GM19438 (cell line): ENCODE measurements at regions not wholly inside any gene's neighbourhood (a gene's known extent, or its start where the extent isn't known, plus 50 kb on each side); places are given as distances from the start of the nearest gene placed in this dataset.
"Not testable (repeated sequence)": the region's sequence is repeated elsewhere in the genome, so short reads cannot be mapped to it uniquely, and the experiment has no call there.

Experiments
- ATAC-seq: cut with Tn5 transposase; IDR thresholded peaks from one replicate; pipeline ENCODE4 v1.9.1; 2021; ENCODE audit warnings: low read depth; ENCODE audit not compliant: unreplicated experiment

DNA sequence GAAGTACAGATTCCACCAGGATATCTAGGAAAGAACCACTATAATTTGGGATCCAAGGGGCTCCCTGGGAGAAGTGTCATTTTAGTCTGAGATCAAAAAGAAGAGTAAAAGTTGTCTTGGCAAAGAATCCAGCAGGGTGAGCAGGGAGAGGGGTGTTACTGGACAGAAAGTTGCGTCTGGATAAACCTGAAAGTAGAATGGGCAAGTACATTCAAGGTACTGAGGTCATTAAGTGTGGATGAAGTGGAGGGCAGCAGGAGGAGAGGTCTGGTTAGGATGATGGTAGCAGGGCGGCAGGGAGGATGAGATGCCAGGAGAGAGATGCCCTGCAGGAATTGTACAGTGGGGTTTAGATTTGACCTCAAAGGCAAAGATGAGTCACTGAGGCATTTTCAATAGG lies 253.3 kb downstream of the KLF13 start:
- ATAC-seq, result no peak

DNA sequence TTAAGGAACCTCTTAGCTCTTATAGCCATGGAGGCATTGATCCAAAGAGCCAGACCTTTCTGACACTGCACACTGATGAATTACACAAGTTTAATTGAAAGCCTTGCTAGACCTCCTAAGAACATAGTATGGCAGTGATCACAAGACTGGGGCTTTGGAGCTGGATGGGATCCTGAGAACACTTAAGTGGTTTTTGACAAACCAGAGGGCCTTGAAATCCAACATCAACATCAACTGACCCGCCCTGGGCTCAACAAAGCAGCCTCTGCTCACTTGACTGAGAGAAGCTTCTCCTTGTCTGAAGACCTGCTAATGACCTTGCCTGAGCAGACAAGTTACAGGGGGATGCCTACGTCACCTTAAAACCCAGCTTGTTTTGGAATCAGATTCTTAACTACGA lies 257.6 kb downstream of the KLF13 start:
- no peak for ATAC-seq

DNA sequence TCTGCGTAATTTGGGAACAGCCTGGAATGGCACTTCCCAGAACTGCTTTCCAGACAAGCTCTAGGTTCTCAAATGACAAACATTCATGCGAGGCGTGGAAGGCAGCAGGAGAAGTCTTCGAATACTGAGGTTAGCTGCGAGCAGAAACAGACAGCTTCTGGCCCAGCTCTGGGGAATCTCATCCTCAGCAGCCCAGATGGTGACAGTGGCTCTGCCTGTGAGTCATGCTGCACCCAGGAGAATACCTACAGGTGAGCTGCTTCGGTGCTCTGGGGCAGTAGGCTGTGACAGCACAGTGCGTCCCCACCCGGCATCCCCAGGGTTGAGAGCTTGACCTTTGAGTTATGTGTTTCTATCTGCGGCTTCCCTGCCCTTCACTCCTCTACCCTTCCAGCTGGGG lies 258.6 kb downstream of the KLF13 start:
- ATAC-seq, result no peak

DNA sequence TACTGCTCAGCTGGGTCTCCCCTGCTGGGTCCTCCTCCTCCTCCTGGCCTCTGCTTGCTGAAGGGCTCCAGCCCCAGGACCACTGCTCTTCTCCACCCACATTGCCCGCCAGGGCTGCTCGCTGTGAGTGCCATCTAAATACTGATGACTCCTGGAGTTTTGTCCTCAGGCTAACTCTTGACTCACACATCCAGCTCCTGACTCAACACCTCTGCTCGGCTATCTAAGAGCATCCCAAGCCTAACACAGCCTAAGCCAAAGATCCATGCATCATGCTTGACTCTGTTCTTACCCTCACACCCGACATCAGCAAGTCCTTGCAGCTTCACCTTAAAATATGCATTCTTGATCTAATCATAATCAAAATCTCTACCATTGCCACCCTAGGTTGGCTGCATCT lies 260.2 kb downstream of the KLF13 start:
- no peak for ATAC-seq

DNA sequence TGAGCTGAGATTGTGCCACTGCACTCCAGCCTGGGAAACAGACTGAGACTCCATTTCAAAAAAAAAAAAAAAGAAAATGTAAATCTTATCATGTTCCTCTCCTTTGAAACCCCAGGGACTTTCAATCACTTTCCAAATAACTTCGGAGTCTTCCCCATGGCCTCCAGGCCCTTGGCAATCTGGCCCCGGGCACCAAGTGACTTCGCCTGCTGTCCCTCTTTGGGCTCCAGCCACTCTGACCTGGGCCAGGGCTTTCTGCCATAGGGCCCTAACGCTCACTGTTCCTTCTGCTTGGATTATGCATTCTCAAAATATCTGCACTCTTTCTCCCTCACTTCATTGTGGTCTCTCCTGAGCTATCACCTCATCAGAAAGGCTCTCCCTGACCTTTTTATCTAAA lies 260.9 kb downstream of the KLF13 start:
- ATAC-seq, result no peak

DNA sequence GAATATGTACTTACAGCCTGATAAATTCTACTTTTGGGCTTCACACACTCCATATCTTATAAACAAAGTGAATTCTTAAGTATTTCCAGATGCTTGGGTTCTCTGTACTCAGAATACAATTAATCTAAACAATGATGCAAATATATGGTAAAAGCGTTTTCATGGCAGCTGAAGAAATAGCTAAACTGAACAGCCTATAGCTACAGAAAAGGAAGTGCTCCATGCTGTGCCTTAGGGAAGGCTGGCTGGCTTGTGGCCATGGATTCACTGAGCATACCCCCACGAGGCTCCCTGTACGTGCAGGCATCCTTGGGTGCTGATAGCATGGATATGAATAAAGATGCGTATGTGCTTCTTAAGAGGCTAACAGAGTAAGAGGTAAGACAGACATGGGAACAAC lies 264.0 kb downstream of the KLF13 start:
- ATAC-seq, result no peak

DNA sequence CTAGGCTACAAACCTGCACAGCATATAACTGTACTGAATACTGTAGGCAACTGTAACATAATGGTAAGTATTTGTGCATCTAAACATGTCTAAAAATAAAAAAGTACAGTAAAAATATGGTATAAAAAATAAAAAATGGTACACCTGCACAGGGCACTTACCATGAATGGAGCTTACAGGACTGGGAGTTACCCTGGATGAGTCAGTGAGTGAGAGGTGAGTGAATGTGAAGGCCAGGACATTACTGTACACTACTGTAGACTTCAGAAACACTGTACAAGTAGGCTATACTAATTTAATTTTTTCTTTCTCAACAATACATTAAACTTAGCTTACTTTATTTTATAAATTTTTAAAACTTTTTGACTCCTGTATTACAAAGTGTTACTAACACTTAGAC lies 265.3 kb downstream of the KLF13 start:
- no peak for ATAC-seq

DNA sequence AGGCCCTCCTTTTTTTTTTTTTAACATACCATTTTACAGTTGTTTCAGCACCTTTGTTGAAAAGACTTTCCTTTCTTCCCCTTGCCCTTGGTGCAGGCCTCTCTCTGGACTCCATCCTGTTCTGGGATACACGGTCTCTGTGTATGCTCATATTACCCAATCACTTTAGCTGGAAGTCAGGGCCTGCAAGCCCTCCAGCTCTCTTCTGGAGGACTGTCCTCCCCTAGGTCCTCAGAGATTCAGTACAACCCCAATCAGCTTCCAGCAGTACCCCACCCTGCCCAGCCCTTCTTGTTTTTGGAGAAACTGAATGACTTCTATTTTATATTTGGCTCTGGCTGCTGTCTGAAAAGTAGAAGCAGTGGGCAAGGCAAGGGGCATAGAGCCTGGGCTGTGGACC lies 270.8 kb downstream of the KLF13 start:
- no peak for ATAC-seq

DNA sequence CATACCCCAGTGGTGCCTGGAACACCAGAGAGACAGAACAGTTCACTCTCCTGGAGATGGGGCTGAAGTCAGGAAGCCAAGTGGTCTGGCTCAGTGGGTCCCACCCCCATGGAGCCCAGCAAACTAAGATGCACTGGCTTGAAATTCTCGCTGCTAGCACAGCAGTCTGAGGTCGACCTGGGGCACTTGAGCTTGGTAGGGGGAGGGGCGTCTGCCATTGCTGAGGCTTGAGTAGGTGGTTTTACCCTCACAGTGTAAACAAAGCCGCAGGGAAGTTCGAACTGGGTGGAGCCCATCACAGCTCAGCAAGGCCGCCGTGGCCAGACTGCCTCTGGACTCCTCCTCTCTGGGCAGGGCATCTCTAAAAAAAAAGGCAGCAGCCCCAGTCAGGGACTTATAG lies 272.0 kb downstream of the KLF13 start:
- no peak for ATAC-seq

DNA sequence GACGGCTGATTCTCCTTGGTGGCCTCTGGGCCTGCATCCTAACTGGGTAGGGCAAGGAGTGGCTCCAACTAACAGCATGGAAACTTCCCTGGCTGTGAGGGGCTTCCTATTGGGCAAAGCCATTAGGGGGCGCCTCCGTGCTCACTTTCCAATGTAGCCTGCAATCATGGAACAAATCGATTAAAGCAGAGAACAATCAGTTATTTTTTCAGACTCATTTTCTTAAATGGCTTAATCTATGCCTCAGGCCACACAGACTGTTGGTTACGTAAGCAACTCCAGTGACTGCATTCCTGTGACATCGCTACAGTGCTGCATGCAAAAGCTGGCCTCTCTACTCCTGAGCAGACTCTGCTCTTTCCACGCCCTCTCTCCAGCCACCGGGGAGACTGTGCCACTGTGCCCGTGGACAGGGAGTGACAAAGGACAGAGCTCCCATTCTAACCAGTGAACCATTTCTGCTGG lies 278.9 kb downstream of the KLF13 start:
- ATAC-seq, result no peak

DNA sequence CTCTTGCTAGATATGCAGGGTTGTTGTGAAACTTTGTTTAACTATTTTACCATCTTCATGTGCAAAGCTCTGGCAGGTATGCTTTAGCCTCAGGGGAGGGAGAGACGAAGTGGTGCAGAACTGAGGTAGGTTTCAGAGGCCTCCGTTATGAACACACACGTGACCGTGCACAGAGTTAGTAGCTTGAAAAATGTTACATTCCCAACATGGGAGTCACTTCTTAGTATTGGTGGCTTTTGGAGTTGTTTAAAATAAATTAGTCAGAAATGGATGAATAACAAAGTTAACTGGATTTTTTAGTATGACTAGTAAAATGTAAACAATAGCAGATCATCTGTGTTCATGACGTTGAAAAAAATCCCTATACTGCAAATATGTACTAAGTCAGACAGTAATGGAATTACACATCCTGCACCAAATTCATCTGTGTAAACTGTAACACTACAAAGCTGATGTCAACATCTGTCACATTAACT lies 279.6 kb downstream of the KLF13 start:
- no peak for ATAC-seq

DNA sequence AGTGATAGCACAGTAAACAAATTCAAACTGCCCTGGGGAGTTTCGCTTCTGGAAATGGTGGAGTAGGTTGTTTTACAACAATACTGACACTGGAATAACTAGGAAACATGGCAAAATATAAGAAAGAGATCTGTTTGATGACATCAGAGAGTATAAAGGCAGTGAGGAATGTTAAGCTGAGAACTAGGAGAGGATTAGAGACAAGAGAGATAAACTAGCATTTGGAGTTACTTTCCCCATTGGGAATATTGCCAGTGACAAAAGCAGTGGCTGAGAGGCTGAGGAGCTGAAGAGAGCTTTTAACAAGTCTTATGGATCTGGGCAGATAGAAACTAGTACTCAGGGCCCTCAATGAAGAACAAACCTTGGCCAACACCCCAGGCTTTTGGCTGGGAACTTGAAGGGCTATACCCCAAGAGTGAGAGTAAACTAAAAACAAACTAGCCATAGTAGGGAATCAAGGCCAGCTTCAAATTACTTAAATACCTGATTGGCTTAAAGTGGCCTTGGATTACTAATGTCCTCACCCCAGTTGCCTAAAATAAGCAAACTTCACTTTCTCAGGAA lies 280.4 kb downstream of the KLF13 start:
- ATAC-seq, result no peak

DNA sequence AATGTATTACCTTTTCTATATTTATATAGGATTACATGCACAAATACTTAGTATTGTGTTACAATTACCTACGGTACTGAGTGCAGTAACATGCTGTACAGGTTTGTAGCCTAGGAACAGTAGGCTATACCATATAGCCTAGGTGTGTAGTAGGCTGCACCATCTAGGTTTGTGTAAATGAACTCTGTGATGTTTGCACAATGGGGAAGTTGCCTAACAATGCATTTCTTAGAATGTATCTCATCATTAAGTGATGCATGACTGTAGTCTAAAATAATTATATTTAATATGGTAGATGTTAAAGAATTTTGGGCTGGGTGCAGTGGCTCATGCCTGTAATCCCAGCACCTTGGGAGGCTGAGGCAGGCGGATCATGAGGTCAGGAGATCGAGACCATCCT lies 281.0 kb downstream of the KLF13 start:
- no peak for ATAC-seq

DNA sequence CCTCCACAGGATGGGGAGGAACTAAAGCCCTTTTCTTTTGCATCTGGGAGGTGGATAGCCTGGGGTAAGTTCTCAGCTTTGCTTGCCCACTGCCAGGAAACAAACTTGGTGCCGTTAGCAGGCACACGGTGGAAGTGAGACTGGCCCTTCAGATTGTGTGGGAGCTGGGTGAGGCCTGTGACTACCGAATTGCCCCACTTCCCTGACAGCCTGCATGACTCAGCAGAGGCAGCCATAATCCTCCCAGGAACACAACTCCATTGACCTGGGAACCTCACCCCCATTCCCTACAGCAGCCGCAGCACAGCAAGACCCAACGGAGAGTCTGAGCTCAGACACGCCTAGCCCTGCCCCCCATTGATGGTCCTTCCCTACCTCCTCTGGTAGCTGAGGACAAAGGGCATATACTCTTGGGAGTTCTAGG lies 282.6 kb downstream of the KLF13 start:
- no peak for ATAC-seq

DNA sequence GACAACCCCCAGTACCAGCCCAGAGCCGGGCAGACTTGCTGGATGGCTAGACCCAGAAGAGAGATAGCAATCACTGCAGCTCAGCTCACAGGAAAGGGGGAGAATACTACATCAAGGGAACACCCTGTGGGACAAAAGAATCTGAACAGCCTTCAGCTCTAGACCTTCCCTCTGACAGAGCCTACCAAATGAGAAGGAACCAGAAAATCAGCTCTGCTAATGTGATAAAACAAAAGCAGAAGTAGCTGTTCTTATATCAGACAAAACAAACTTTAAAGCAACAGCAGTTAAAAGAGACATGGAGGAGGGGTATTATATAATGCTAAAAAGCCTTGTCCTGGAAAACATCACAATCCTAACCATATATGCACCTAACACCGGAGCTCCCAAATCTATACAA lies 283.3 kb downstream of the KLF13 start:
- no peak for ATAC-seq

DNA sequence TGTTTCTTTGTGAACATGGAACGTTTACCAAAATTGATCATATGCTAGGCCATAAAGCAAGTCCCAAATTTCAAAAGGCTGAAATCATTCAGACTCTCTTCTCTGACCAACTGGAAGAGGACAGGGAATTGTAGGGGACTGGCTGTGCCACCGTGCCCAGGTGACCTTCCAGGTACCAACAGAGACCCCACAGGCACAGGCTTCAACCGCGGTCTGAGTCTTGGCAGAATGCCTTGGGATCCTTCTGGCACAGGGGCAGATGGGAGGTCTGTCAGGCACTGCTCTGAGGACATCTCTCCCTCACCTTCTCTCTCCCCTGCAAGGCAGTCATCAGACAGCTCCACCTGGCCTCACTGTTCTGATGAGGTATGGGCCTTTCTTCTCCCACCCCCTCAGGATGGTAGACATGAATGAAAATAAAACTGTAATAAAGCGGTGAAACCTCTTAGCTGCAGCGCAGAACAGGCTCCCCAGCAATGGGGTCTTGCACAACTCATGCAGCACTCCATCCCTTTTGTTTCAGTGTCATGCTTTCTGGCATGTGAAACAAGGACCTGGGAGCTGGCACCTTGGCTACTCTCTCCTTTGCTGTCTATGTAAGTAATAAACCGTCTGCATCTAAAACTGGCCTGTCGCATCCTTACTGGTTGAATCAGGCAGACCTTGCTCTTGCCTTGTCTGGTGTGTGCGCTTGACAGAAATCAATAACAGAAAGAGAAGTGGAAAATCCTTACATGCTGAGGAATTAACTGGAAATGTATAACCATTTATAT lies 289.2 kb downstream of the KLF13 start:
- ATAC-seq, result no peak

DNA sequence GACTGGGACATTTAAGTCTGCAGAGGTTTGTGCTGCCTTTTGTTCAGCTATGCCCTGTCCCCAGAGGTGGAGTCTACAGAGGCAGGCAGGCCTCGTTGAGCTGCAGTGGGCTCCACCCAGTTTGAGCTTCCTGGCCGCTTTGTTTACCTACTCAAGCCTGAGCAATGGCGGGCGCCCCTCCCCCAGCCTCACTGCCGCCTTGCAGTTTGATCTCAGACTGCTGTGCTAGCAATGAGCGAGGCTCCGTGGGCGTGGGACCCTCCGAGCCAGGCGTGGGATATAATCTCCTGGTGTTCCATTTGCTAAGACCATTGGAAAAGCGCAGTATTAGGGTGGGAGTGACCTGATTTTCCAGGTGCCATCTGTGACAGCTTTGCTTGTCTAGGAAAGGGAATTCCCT lies 296.7 kb downstream of the KLF13 start:
- not testable (repeated sequence) for ATAC-seq

DNA sequence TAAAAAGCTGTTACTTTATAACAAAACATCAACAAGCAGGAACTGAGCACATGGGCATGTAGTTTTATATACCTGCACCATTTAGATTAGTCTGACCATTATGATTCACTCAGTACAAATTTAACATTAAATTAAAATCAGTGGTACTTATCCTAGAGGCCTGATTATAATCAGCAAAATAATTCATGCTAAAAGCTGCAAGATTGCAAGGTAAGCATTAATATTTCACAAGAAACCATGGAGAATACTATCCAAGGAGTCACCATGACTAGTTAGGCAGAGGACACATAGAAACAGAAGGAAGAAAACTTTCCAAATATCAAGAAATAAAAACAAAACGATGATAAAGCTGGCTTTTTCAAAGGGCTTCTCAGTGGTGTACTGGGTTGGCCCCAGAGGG lies 297.5 kb downstream of the KLF13 start:
- ATAC-seq, result not testable (repeated sequence)

DNA sequence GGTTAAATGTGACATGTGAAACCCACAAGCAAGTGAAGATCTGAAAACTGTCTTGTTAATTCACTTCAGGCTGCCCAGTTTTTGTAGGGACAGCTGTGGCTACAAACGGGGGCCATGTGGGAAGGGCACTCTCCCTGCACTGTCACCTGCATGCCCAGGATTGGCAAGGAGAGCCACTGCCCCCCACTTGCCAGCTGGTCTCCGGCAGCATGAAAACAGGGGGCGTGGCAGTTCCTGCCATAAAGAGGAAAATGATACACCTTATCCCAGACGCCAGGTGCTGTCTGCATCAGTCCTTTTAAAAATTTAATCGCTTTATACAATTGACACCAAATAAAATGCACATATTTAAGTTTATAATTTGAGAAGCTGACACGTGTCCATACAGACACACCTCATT lies 309.1 kb downstream of the KLF13 start:
- ATAC-seq, result not testable (repeated sequence)

DNA sequence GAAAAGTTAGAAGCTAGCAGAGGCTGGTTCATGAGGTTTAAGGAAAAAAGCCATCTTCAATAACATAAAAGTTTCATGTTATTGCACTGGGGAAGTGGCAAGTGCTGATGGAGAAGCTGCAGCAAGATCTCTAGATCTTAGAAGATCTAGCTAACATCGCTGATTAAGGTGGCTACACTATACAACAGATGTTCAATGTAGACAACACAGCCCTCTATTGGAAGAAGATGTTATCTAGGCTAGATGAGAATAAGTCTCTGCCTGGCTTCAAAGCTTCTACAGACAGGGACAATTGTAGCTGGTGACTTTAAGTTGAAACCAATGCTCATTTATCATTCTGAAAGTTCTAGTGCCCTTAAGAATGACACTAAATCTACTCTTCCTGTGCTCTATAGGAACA lies 310.3 kb downstream of the KLF13 start:
- not testable (repeated sequence) for ATAC-seq

DNA sequence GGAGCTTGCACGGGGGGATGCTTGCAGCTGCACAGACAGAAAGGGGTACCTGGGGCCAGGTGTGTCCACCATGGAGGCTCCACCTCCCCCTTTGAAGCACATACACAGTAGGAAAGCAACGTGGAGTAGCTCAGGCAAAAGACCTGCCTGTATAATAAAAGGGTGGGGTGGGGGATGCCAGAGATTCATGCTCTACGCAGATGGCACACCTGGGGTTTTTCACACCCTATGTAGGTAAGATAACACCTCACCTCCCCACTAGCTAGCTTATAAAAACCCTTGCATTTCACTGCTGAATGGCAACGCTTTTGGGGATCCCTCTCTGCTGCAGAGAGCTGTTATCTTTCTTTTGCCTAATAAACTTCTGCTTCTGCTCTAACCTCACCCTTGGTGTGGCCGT lies 317.3 kb downstream of the KLF13 start:
- ATAC-seq, result not testable (repeated sequence)

DNA sequence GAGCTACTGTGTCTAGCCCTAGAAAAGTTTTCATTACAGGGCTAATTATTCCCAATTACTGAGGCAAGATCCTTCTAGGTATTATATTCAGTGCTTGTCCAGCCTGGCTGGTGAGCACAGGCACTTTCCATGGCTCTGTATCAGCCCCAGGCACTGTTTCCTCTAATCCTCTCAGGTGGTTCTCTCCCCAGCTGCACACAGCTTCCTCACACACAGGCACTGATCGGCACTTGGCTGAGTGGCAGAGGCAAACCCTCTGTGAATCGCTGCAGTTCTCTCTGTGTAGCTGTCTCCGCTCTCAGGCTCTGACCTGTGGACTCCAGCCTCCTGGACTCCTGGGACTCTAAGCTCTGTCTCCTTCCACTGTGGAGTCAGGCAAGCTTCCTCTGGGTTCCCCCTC lies 318.1 kb downstream of the KLF13 start:
- ATAC-seq, result not testable (repeated sequence)
